DOHH2 (cell line): ENCODE measurements at regions not wholly inside any gene's neighbourhood (a gene's known extent, or its start where the extent isn't known, plus 50 kb on each side); places are given as distances from the start of the nearest gene placed in this dataset.

ENCODE experiments used
- H3F3A ChIP-seq: fragments of 200-600 bp; sonication (generic), shearing (Covaris generic); 2 replicates; pipeline ENCODE4 v1.6.0; 2016; ENCODE audit warnings: antibody characterized with exemption, mild to moderate bottlenecking; ENCODE audit not compliant: control insufficient read depth, insufficient read depth
- H3K27ac ChIP-seq: fragments of 200-600 bp; sonication (generic); 2 replicates; pipeline ENCODE4 v1.5.1; 2014; ENCODE audit warnings: low read depth, mild to moderate bottlenecking, low read length, moderate library complexity
- H3K27me3 ChIP-seq: fragments of 200-600 bp; sonication (generic); 2 replicates; pipeline ENCODE4 v1.6.1; 2014; ENCODE audit warnings: mild to moderate bottlenecking, low read length, mixed read lengths; ENCODE audit not compliant: control insufficient read depth
- H3K36me3 ChIP-seq: fragments of 200-600 bp; sonication (generic); 2 replicates; pipeline ENCODE4 v1.6.1; 2014; ENCODE audit warnings: mild to moderate bottlenecking, low read length, moderate library complexity, mixed read lengths; ENCODE audit not compliant: control insufficient read depth
- H3K4me1 ChIP-seq: fragments of 200-600 bp; sonication (generic); 2 replicates; pipeline ENCODE4 v1.6.1; 2014; ENCODE audit warnings: mild to moderate bottlenecking, low read length, mixed read lengths; ENCODE audit not compliant: control insufficient read depth
- H3K4me2 ChIP-seq: fragments of 200-600 bp; sonication (generic); 2 replicates; pipeline ENCODE4 v1.6.0; 2014; ENCODE audit warnings: mild to moderate bottlenecking, low read length, moderate library complexity
- H3K4me3 ChIP-seq: fragments of 200-600 bp; sonication (generic); 2 replicates; pipeline ENCODE4 v1.5.1; 2014; ENCODE audit warnings: mild to moderate bottlenecking, low read length, mixed read lengths
- H3K79me2 ChIP-seq: fragments of 200-600 bp; sonication (generic); 2 replicates; pipeline ENCODE4 v1.6.1; 2014; ENCODE audit warnings: mild to moderate bottlenecking, low read length, mixed read lengths; ENCODE audit not compliant: control insufficient read depth
- H3K9me2 ChIP-seq: fragments of 200-600 bp; sonication (generic); replicated peaks from 2 replicates; pipeline ENCODE4 v1.6.1; 2014; ENCODE audit warnings: mild to moderate bottlenecking, low read length, mixed read lengths; ENCODE audit not compliant: control insufficient read depth
- H3K9me3 ChIP-seq: fragments of 200-600 bp; sonication (generic); 2 replicates; pipeline ENCODE4 v1.6.1; 2014; ENCODE audit warnings: antibody characterized with exemption, low read length, mixed read lengths; ENCODE audit not compliant: control insufficient read depth, insufficient read depth
- H4K20me1 ChIP-seq: fragments of 200-600 bp; sonication (generic); 2 replicates; pipeline ENCODE4 v1.6.0; 2014; ENCODE audit warnings: low read depth, mild to moderate bottlenecking, antibody characterized with exemption, low read length, moderate library complexity; ENCODE audit not compliant: control insufficient read depth, insufficient read depth
- EZH2phosphoT487 ChIP-seq: fragments of 200-600 bp; sonication (generic); IDR thresholded peaks from 2 replicates; pipeline ENCODE4 v1.6.1; 2017; ENCODE audit warnings: borderline replicate concordance, mild to moderate bottlenecking, antibody characterized with exemption, low read length, moderate library complexity, mixed read lengths
- TF ChIP-seq, protein P1 (sequence below): fragments of 200-600 bp; sonication (generic); IDR thresholded peaks from one replicate; pipeline ENCODE4 v1.5.1; 2014; ENCODE audit warnings: antibody characterized with exemption, mild to moderate bottlenecking, low read depth, low read length; ENCODE audit not compliant: poor library complexity, severe bottlenecking

DNA sequence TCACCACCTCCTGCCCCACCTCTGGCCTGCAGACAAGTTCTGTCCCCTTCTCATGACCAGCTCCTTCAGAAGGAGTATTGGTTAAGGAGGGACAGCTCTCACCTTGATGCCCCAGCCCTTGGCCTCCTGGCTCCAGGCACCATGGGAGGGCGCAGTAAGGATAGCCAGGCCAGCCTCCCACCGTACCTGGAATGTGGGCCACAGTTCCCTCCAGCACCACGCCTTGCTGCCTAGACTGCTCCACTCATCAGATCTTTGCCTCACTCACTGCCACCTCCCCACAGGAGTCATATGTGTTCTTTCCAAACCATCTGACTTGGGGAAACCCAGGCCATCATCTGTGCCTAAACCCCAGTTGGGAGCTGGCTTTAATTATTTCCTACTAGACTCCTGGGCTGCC, 97.0 kb downstream of the CCDC185 start:
- Histone ChIP-seq H3F3A (no peaks in the 10 kb centered on the region), H3K9me2 (no peaks in the 10 kb centered on the region), H3K4me2 (no peak overlapping the region), H3K4me3 (no peak overlapping the region), H4K20me1 (no peaks in the 10 kb centered on the region), H3K36me3 (no peaks in the 10 kb centered on the region), H3K4me1 (no peaks in the 10 kb centered on the region), H3K9me3 (no peaks in the 10 kb centered on the region), H3K27ac (no peak overlapping the region), H3K27me3 (no peaks in the 10 kb centered on the region), H3K79me2 (no peaks in the 10 kb centered on the region)
- TF ChIP-seq, protein P1, sequence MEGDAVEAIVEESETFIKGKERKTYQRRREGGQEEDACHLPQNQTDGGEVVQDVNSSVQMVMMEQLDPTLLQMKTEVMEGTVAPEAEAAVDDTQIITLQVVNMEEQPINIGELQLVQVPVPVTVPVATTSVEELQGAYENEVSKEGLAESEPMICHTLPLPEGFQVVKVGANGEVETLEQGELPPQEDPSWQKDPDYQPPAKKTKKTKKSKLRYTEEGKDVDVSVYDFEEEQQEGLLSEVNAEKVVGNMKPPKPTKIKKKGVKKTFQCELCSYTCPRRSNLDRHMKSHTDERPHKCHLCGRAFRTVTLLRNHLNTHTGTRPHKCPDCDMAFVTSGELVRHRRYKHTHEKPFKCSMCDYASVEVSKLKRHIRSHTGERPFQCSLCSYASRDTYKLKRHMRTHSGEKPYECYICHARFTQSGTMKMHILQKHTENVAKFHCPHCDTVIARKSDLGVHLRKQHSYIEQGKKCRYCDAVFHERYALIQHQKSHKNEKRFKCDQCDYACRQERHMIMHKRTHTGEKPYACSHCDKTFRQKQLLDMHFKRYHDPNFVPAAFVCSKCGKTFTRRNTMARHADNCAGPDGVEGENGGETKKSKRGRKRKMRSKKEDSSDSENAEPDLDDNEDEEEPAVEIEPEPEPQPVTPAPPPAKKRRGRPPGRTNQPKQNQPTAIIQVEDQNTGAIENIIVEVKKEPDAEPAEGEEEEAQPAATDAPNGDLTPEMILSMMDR = no peak
- TF ChIP-seq EZH2phosphoT487 = no peak
